GM10266 (cell line): ENCODE measurements at regions not wholly inside any gene's neighbourhood (a gene's known extent, or its start where the extent isn't known, plus 50 kb on each side); places are given as distances from the start of the nearest gene placed in this dataset.

ENCODE experiments used
- DNase-seq: peaks from one replicate; pipeline ENCODE4 v3.0.0; 2012; ENCODE audit errors: extremely low spot score
- TF ChIP-seq, protein P1 (sequence below): IDR thresholded peaks from 2 replicates; pipeline ENCODE4 v1.5.1; 2012; ENCODE audit warnings: mild to moderate bottlenecking, low read depth; ENCODE audit not compliant: control insufficient read depth, insufficient read depth; ENCODE audit errors: missing control alignments

DNA sequence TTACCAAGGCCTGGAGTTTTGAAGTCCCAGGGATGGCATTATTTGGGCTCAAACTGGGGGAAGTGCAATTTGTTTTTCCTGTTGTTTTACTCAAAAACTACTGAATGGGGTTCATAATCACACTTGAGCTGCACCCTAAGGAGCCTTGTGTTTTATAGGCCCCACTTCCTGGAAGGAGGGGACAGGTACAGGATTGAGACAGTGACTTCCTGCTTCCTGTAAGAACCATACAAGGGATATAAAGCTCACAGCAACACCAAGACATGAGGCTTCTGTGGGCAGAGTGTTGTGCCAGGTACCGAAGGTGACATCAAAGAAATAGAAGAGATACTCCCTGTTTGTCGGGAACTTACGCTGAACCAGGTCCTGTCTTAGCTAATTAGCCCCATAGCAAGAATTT lies 70.4 kb upstream of the SKOR2 start:
- TF ChIP-seq, protein P1, sequence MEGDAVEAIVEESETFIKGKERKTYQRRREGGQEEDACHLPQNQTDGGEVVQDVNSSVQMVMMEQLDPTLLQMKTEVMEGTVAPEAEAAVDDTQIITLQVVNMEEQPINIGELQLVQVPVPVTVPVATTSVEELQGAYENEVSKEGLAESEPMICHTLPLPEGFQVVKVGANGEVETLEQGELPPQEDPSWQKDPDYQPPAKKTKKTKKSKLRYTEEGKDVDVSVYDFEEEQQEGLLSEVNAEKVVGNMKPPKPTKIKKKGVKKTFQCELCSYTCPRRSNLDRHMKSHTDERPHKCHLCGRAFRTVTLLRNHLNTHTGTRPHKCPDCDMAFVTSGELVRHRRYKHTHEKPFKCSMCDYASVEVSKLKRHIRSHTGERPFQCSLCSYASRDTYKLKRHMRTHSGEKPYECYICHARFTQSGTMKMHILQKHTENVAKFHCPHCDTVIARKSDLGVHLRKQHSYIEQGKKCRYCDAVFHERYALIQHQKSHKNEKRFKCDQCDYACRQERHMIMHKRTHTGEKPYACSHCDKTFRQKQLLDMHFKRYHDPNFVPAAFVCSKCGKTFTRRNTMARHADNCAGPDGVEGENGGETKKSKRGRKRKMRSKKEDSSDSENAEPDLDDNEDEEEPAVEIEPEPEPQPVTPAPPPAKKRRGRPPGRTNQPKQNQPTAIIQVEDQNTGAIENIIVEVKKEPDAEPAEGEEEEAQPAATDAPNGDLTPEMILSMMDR = no peak
- no peak for DNase-seq

DNA sequence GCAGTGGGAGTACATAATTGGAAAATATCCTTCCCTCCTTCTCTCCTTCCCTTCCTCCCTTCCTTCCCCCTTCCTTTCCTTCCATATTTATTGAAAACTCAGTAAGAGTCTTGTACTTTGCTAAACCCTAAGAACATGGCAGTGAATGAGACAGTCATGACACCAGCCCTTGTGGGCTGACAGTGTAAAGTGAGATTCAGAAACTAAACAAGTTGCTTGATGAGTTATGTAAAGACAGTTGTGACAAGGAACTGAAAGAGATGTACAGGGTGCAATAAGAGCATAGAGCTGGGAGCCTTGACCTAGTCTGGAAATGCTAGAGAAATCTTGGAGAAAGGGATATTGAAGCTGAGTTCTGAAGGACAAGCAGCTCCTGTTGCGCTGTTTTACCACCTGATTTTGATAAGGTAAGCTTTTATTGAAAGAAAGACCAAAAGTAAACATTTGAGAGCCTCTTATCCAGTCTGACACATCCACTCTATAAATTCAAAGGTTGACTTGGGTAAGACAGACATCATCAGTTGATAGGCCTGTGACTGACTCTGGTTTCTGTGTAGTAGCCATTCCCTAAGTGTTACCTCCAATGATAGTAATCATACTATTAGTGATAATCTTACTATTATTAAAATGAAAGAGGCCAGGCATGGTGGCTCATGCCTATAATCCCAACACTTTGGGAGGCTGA lies 66.5 kb upstream of the SKOR2 start:
- no peak for DNase-seq
- TF ChIP-seq, protein P1 = no peak

DNA sequence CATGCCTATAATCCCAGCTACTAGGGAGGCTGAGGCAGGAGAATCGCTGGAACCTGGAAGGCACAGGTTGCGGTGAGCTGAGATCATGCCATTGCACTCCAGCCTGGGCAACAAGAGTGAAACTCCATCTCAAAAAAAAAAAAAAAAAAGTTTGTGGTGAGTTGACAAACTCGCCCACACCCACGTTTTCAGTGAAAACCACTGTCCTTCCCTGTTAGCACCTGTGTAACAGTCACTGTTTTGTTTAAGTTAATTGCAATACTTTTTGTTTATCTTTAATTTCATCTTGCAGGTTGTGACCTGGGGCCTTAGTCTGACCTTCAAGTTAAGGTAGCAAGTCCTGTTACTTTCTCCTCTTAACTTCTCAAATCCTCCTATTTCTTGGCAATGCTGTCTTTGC lies 65.5 kb upstream of the SKOR2 start:
- TF ChIP-seq, protein P1 = no peak
- DNase-seq = no peak

DNA sequence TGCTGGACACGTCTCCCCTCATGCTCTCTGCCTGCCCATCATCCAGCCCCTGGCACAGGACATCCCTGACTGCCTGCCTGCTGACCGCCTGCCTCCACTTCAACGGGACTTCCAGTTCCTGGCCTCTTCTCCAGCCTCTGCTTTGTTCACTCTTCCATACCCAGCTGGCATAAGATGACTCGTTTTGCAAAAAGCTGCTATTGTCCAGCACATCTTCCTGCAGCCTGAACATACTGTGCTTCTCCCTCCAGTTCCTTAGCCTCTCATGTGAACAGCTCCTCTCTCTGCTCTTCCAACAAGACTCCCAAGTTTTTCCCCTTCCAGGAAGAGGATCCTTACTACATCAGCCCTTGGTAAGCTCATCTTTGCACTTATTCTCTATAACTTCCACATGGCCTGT lies 62.4 kb upstream of the SKOR2 start:
- DNase-seq = no peak
- TF ChIP-seq, protein P1 = no peak

DNA sequence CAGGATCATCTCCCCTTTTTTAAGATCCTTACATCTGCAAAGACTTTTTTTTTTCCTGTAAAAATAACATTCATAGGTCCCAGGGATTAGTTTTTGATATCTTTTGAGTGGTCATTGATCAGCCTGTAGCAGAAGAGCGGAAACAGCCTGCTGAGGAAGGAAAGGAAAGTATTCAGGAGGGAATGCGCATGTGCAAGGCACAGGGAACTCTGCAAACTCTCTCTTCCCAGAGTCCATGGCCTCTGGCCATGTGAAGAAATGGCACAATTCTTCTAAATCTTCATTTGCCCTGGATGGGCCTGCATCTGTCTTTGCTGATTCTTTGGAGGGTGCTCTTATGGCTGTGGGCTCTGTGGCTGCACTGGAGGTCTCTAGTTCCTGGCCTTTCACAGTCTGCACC lies 60.1 kb upstream of the SKOR2 start:
- no peak for DNase-seq

More for the DNA sequence above, 60.1 kb upstream of the SKOR2 start:
- TF ChIP-seq, protein P1 = no peak
